ENCODE measurements at regions not wholly inside any gene's neighbourhood (a gene's known extent, or its start where the extent isn't known, plus 50 kb on each side); places are given as distances from the start of the nearest gene placed in this dataset.
A peak's percentile ranks its signal among the peaks of the same experiment; 100 is the strongest.

- ATAC-seq (ENCODE audit: low FRiP score in 2 of 2) (no peak), DNase-seq (no peak)
- no peaks in the 10 kb centered on the region for H3K36me3 ChIP-seq
- no peaks in the 10 kb centered on the region for H3K27me3 ChIP-seq
- no peaks in the 10 kb centered on the region for H3K9me3 ChIP-seq
- 80 to 93% methylated on average over 1 of the region's 1 CpG for WGBS, 2 donors
- no peak overlapping the region for H3K4me3 ChIP-seq
- H3K27ac ChIP-seq = no peak overlapping the region
- peaks cover 0 to 7% (median 0%) of the 10 kb centered on the region in 4 donors for H3K4me1 ChIP-seq
- TF ChIP-seq POLR2A (IDR thresholded peaks at IDR 0.05) = no peak
- TF ChIP-seq EP300 (IDR thresholded peaks at IDR 0.05) = no peak
- TF ChIP-seq, protein P1, sequence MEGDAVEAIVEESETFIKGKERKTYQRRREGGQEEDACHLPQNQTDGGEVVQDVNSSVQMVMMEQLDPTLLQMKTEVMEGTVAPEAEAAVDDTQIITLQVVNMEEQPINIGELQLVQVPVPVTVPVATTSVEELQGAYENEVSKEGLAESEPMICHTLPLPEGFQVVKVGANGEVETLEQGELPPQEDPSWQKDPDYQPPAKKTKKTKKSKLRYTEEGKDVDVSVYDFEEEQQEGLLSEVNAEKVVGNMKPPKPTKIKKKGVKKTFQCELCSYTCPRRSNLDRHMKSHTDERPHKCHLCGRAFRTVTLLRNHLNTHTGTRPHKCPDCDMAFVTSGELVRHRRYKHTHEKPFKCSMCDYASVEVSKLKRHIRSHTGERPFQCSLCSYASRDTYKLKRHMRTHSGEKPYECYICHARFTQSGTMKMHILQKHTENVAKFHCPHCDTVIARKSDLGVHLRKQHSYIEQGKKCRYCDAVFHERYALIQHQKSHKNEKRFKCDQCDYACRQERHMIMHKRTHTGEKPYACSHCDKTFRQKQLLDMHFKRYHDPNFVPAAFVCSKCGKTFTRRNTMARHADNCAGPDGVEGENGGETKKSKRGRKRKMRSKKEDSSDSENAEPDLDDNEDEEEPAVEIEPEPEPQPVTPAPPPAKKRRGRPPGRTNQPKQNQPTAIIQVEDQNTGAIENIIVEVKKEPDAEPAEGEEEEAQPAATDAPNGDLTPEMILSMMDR (IDR thresholded peaks at IDR 0.05) = no peak
- TF ChIP-seq POLR2AphosphoS5 (IDR thresholded peaks at IDR 0.05) = no peak
Observed at GRCh38 chr5:42884326-42884725, 72.6 kb upstream of the SELENOP start.

DNA sequence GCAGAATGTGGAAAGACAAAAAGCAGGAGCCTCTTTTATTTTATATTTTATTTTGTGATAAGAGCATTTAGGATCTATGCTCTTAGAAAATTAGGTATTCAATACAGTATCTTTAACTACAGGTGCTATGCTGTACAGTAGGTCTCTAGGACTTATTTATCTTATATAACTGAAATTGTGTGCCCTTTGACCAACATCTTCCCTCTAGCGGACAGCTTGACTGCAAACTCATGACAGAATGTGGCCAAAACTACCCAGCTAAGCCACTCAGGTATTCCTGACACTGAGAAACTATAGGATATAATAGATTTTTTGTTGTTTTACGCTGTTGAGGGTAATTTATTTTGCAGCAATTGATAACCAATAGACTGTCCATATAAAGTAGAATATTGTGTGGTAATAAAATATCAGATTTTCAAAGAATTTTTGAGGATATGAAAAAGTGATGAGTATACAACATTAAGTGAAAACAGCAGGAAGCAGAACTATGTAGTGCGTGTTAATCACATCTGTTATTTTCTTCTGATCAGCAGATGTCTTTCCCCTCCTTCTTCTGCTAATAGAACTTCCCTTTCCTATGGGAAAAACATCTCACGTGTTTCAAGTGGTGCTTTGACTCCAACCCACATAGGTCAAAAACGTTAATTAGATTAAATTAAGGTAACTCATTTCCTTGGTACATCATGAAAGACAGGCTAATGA lies 69.9 kb upstream of the SELENOP start:
- TF ChIP-seq EP300 (IDR thresholded peaks at IDR 0.05) (no peak), POLR2AphosphoS5 (IDR thresholded peaks at IDR 0.05) (no peak), POLR2A (IDR thresholded peaks at IDR 0.05) (no peak)
- TF ChIP-seq, protein P1 (IDR thresholded peaks at IDR 0.05) = no peak
- ATAC-seq (ENCODE audit: low FRiP score in 2 of 2) = peak in 1 of 2 donors; percentile 67
- 66 to 77% methylated on average over 5 of the region's 5 CpGs for WGBS, 2 donors
- Histone ChIP-seq H3K27ac (no peak overlapping the region), H3K27me3 (no peaks in the 10 kb centered on the region), H3K4me3 (no peak overlapping the region), H3K4me1 (peaks cover 0 to 5% (median 3%) of the 10 kb centered on the region in 4 donors), H3K9me3 (no peaks in the 10 kb centered on the region), H3K36me3 (no peaks in the 10 kb centered on the region)
- no peak for DNase-seq

DNA sequence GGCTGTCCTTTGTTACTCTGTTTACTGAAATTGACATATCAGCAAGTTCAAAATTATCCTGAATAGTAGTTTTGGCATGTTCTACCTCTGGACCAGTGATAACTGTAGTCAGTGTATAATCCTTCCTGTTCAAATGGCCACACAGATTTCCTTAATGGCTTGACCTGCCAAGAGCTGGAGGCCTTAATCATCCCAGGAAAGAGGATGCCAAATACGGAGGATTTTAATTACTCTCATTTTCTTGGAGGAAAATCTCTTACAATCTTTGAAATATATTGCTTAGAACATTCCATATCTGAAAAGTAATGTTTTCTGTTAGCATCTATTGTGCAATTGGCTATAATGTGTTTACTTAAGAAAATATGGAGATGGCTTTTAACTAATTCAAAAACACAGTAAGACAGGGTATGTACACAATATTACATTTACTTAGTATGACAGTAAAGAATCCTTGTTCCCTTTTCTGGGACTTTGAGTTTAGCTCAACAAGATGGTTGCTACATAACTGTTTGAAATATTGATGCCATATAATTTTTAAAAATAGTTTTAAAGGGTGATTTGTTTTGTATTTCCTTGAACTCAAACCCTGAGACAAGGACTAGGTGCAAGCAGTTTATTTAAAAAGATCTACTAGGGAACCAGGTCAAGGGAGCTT lies 68.9 kb upstream of the SELENOP start:
- DNase-seq (no peak), ATAC-seq (ENCODE audit: low FRiP score in 2 of 2) (no peak)
- Histone ChIP-seq H3K4me1 (peaks cover 7 to 12% (median 9%) of the 10 kb centered on the region in 4 donors), H3K9me3 (no peaks in the 10 kb centered on the region), H3K4me3 (no peak overlapping the region), H3K27me3 (no peaks in the 10 kb centered on the region), H3K27ac (no peak overlapping the region), H3K36me3 (no peaks in the 10 kb centered on the region)
- 57 to 59% methylated on average over 1 of the region's 1 CpG for WGBS, 2 donors
- no peak for TF ChIP-seq EP300 (IDR thresholded peaks at IDR 0.05)
- TF ChIP-seq, protein P1 (IDR thresholded peaks at IDR 0.05) = no peak
- TF ChIP-seq POLR2AphosphoS5 (IDR thresholded peaks at IDR 0.05) = no peak
- TF ChIP-seq POLR2A (IDR thresholded peaks at IDR 0.05) = no peak

- ATAC-seq (ENCODE audit: low FRiP score in 2 of 2) (no peak), DNase-seq (no peak)
- 80% methylated on average over 2 of the region's 2 CpGs for WGBS, 2 donors
- no peak overlapping the region for H3K27ac ChIP-seq
- TF ChIP-seq EP300 (IDR thresholded peaks at IDR 0.05) = no peak
- TF ChIP-seq POLR2AphosphoS5 (IDR thresholded peaks at IDR 0.05) = no peak
- TF ChIP-seq POLR2A (IDR thresholded peaks at IDR 0.05) = no peak
- TF ChIP-seq, protein P1 (IDR thresholded peaks at IDR 0.05) = no peak
- no peaks in the 10 kb centered on the region for H3K9me3 ChIP-seq
- no peaks in the 10 kb centered on the region for H3K36me3 ChIP-seq
- H3K4me3 ChIP-seq = no peak overlapping the region
- H3K27me3 ChIP-seq = no peaks in the 10 kb centered on the region
- peaks cover 7 to 13% (median 10%) of the 10 kb centered on the region in 4 donors for H3K4me1 ChIP-seq
Observed at GRCh38 chr5:42879291-42879690, 67.6 kb upstream of the SELENOP start.
